Parathyroid adenoma (tissue), 2 donors: ENCODE measurements at regions not wholly inside any gene's neighbourhood (a gene's known extent, or its start where the extent isn't known, plus 50 kb on each side); places are given as distances from the start of the nearest gene placed in this dataset.
"Not testable (repeated sequence)": the region's sequence is repeated elsewhere in the genome, so short reads cannot be mapped to it uniquely, and the experiment has no call there.

Experiments
- H2AFZ ChIP-seq: fragments of 300-600 bp; sonication (generic); one replicate; pipeline ENCODE4 v1.7.0; 2017; ENCODE audit warnings: antibody characterized with exemption, mild to moderate bottlenecking
- H3K27ac ChIP-seq: fragments of 300-600 bp; sonication (generic); one replicate; pipeline ENCODE4 v1.7.0; 2017
- H3K27me3 ChIP-seq: fragments of 300-600 bp; sonication (generic); one replicate; pipeline ENCODE4 v1.7.0; 2017; ENCODE audit warnings: low read length; ENCODE audit not compliant: control insufficient read depth, insufficient read depth
- H3K36me3 ChIP-seq: fragments of 300-600 bp; sonication (generic); one replicate; pipeline ENCODE4 v1.7.0; 2017; ENCODE audit warnings: low read length; ENCODE audit not compliant: control insufficient read depth, insufficient read depth
- H3K4me1 ChIP-seq: fragments of 300-600 bp; sonication (generic); one replicate; pipeline ENCODE4 v1.7.0; 2017; ENCODE audit warnings: control low read depth
- H3K4me2 ChIP-seq: fragments of 300-600 bp; sonication (generic); one replicate; pipeline ENCODE4 v1.7.0; 2017; ENCODE audit warnings: low read length
- H3K4me3 ChIP-seq: fragments of 300-600 bp; sonication (generic); one replicate; pipeline ENCODE4 v1.7.0; 2017; ENCODE audit warnings: low read depth, low read length
- H3K79me2 ChIP-seq: fragments of 300-600 bp; sonication (generic); one replicate; pipeline ENCODE4 v1.7.0; 2017; ENCODE audit warnings: control low read depth
- H3K9ac ChIP-seq: fragments of 300-600 bp; sonication (generic); one replicate; pipeline ENCODE4 v1.7.0; 2017; ENCODE audit warnings: mild to moderate bottlenecking
- H3K9me3 ChIP-seq: fragments of 300-600 bp; sonication (generic); one replicate; pipeline ENCODE4 v1.7.0; 2017; ENCODE audit warnings: low read length; ENCODE audit not compliant: control insufficient read depth
- TF ChIP-seq, protein P1 (sequence below): fragments of 300-600 bp; sonication (generic); IDR thresholded peaks from one replicate; pipeline ENCODE4 v1.7.0; 2017; ENCODE audit warnings: antibody characterized with exemption, mild to moderate bottlenecking
- donor health status: primary hyperparathyroidism.

DNA sequence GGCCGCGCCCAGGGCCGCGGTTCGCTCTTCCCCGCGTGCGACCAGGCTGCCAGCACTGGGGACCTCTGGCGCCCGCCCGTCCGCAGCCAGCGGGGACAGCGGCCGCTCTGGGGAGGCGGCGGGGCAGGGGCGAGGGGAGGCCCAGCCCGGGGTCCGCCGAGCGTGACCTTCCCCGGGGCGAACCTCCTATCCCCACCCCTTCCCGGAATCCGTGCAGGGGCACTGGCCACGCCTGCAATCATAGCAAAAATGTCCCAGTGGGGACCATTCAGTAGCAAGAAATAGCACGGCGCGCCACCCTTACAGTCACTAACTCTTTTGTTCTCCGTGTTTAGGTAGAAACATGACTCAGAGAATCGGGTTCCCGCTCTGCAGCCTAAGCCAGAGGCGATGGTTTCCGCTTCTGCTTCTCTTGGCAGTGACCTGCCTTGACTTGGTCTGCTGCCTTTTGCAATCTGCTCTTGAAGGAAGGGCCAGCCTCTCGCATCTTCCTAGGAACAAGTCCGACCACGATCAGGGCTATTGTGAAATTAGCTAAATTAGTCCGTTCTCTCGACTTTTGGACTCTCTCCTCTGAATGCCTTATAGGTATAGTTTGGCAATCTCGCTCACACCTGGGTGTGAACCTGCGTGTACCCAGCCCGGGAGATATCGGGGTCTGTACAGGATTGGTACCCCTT is 79.3 kb upstream of the ACBD5 start:
- Histone ChIP-seq H3K9me3 (no peaks in the 10 kb centered on the region), H3K4me2 (no peak overlapping the region), H3K4me1 (no peaks in the 10 kb centered on the region), H3K79me2 (no peaks in the 10 kb centered on the region), H3K27ac (peak overlapping the region; percentile 25), H3K9ac (no peak overlapping the region), H2AFZ (peak overlapping the region; percentile 12), H3K36me3 (no peaks in the 10 kb centered on the region), H3K4me3 (no peak overlapping the region), H3K27me3 (no peaks in the 10 kb centered on the region)
- TF ChIP-seq, protein P1, sequence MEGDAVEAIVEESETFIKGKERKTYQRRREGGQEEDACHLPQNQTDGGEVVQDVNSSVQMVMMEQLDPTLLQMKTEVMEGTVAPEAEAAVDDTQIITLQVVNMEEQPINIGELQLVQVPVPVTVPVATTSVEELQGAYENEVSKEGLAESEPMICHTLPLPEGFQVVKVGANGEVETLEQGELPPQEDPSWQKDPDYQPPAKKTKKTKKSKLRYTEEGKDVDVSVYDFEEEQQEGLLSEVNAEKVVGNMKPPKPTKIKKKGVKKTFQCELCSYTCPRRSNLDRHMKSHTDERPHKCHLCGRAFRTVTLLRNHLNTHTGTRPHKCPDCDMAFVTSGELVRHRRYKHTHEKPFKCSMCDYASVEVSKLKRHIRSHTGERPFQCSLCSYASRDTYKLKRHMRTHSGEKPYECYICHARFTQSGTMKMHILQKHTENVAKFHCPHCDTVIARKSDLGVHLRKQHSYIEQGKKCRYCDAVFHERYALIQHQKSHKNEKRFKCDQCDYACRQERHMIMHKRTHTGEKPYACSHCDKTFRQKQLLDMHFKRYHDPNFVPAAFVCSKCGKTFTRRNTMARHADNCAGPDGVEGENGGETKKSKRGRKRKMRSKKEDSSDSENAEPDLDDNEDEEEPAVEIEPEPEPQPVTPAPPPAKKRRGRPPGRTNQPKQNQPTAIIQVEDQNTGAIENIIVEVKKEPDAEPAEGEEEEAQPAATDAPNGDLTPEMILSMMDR: no peak

DNA sequence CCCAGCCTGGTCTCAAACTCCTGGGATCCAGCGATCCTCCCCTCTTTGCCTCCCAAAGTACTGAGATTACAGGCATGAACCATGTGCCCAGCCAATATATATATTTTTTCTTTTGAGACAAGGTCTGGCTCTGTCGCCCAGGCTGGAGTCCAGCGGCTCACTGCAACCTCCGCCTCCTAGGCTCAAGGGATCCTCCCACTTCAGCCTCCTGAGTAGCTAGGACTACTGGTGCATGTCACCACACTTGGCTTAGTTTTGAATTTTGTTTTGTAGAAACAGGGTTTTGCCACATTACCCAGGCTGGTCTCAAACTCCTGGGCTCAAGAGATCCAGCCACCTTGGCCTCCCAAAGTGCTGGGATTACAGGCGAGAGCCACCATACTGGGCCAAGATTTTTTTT is 78.5 kb upstream of the ACBD5 start:
- not testable (repeated sequence) for H3K9me3 ChIP-seq, H2AFZ ChIP-seq, H3K4me2 ChIP-seq, H3K4me3 ChIP-seq, H3K9ac ChIP-seq, H3K27me3 ChIP-seq, H3K79me2 ChIP-seq, H3K36me3 ChIP-seq, H3K4me1 ChIP-seq
- peak overlapping the region; percentile 25 for H3K27ac ChIP-seq

- H3K27me3 ChIP-seq, H2AFZ ChIP-seq, H3K27ac ChIP-seq, H3K79me2 ChIP-seq, H3K4me1 ChIP-seq, H3K4me3 ChIP-seq, H3K4me2 ChIP-seq, H3K36me3 ChIP-seq, H3K9me3 ChIP-seq, H3K9ac ChIP-seq: not testable (repeated sequence)
These were observed 74.5 kb upstream of the ACBD5 start for GRCh38 chr10:27315082-27315481.

- not testable (repeated sequence) for H3K27me3 ChIP-seq
These were observed 73.0 kb upstream of the ACBD5 start for GRCh38 chr10:27313586-27313985.

GRCh38 chr10:27312854-27313253 is 72.3 kb upstream of the ACBD5 start:
- TF ChIP-seq, protein P1: no peak
- Histone ChIP-seq H3K9ac (no peak overlapping the region), H3K27ac (no peak overlapping the region), H3K4me2 (no peak overlapping the region), H3K36me3 (no peaks in the 10 kb centered on the region), H2AFZ (no peak overlapping the region), H3K79me2 (no peaks in the 10 kb centered on the region), H3K27me3 (no peaks in the 10 kb centered on the region), H3K4me3 (no peak overlapping the region), H3K9me3 (no peaks in the 10 kb centered on the region), H3K4me1 (no peaks in the 10 kb centered on the region)

More at GRCh38 chr10:27313586-27313985, 73.0 kb upstream of the ACBD5 start:
- not testable (repeated sequence) for H3K4me3 ChIP-seq, H3K9ac ChIP-seq, H3K4me1 ChIP-seq, H3K27ac ChIP-seq, H3K4me2 ChIP-seq, H2AFZ ChIP-seq, H3K79me2 ChIP-seq, H3K9me3 ChIP-seq, H3K36me3 ChIP-seq

DNA sequence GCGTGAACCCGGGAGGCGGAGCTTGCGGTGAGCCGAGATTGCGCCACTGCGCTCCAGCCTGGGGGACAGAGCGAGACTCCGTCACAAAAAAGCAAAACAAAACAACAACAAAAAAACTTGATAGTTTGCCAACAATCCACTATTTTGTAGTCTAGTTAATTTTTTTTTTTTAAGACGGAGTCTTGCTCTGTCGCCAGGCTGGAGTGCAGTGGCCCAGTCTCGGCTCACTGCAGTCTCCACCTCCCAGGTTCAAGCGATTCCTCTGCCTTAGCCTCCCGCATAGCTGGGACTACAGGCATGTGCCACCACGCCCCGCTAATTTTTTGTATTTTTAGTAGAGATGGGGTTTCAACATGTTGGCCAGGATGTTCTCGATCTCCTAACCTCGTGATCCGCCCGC is 71.2 kb upstream of the ACBD5 start:
- H3K36me3 ChIP-seq, H3K9me3 ChIP-seq, H3K4me3 ChIP-seq, H2AFZ ChIP-seq, H3K27ac ChIP-seq, H3K4me2 ChIP-seq, H3K4me1 ChIP-seq, H3K79me2 ChIP-seq, H3K9ac ChIP-seq, H3K27me3 ChIP-seq: not testable (repeated sequence)

DNA sequence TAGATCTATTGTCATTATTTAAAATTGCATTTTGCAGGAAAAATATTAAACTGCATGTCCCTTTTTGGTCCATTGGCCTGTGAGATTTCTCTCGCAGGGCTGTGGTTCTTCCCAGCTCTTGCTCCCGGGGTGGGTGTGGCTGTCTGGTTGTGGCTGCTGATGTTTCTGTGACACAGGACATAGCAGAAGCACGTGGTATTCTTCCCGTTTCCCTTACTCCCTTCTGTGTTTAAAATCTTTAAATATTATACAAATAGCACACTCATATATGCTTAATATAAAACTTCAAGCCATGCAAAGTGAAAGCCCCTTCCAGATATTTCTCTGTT is 57.9 kb upstream of the ACBD5 start:
- not testable (repeated sequence) for H3K27ac ChIP-seq, H3K36me3 ChIP-seq

More for the DNA sequence above, 57.9 kb upstream of the ACBD5 start:
- H3K9me3 ChIP-seq, H3K79me2 ChIP-seq, H3K4me2 ChIP-seq, H3K4me1 ChIP-seq, H3K9ac ChIP-seq, H2AFZ ChIP-seq, H3K4me3 ChIP-seq, H3K27me3 ChIP-seq: not testable (repeated sequence)
